HG03108 (cell line): ENCODE measurements at regions not wholly inside any gene's neighbourhood (a gene's known extent, or its start where the extent isn't known, plus 50 kb on each side); places are given as distances from the start of the nearest gene placed in this dataset.

Experiments
- ATAC-seq: cut with Tn5 transposase; IDR thresholded peaks from one replicate; pipeline ENCODE4 v1.9.1; 2021; ENCODE audit warnings: moderate library complexity; ENCODE audit not compliant: unreplicated experiment

GRCh38 chr13:68064001-68064770 lies 834.0 kb upstream of the PCDH9 start:
- ATAC-seq, result no peak

GRCh38 chr13:68063181-68063580 lies 833.0 kb upstream of the PCDH9 start:
- ATAC-seq, result no peak

GRCh38 chr13:68057836-68058235 lies 827.7 kb upstream of the PCDH9 start:
- ATAC-seq, result no peak

GRCh38 chr13:68056816-68057710 lies 826.9 kb upstream of the PCDH9 start:
- no peak for ATAC-seq

- ATAC-seq, result no peak
These were observed 821.8 kb upstream of the PCDH9 start for GRCh38 chr13:68051910-68052309.

- ATAC-seq, result no peak
These were observed 820.6 kb upstream of the PCDH9 start for GRCh38 chr13:68050761-68051160.

GRCh38 chr13:68048802-68049359 lies 818.7 kb upstream of the PCDH9 start:
- ATAC-seq, result no peak

- ATAC-seq, result no peak
These were observed 817.8 kb upstream of the PCDH9 start for GRCh38 chr13:68047889-68048288.

- no peak for ATAC-seq
These were observed 816.8 kb upstream of the PCDH9 start for GRCh38 chr13:68046903-68047302.

- ATAC-seq, result no peak
These were observed 800.1 kb upstream of the PCDH9 start for GRCh38 chr13:68030152-68030809.

- ATAC-seq, result no peak
These were observed 798.6 kb upstream of the PCDH9 start for GRCh38 chr13:68028701-68029100.

GRCh38 chr13:68027306-68027705 lies 797.2 kb upstream of the PCDH9 start:
- no peak for ATAC-seq

GRCh38 chr13:68026077-68026476 lies 795.9 kb upstream of the PCDH9 start:
- no peak for ATAC-seq

GRCh38 chr13:68025604-68026003 lies 795.5 kb upstream of the PCDH9 start:
- ATAC-seq, result no peak

GRCh38 chr13:68023838-68024581 lies 793.9 kb upstream of the PCDH9 start:
- no peak for ATAC-seq

GRCh38 chr13:68019901-68020300 lies 789.8 kb upstream of the PCDH9 start:
- no peak for ATAC-seq

- no peak for ATAC-seq
These were observed 779.4 kb upstream of the PCDH9 start for GRCh38 chr13:68009546-68009945.

- no peak for ATAC-seq
These were observed 777.4 kb upstream of the PCDH9 start for GRCh38 chr13:68007576-68007975.

- no peak for ATAC-seq
These were observed 766.0 kb upstream of the PCDH9 start for GRCh38 chr13:67996101-67996500.

- no peak for ATAC-seq
These were observed 760.7 kb upstream of the PCDH9 start for GRCh38 chr13:67990868-67991267.

- ATAC-seq, result no peak
These were observed 756.1 kb upstream of the PCDH9 start for GRCh38 chr13:67986234-67986633.
